GM12891 (cell line): ENCODE measurements at regions not wholly inside any gene's neighbourhood (a gene's known extent, or its start where the extent isn't known, plus 50 kb on each side); places are given as distances from the start of the nearest gene placed in this dataset.

ENCODE experiments used
- PAX5 ChIP-seq: IDR thresholded peaks from 2 replicates; pipeline ENCODE4 v1.6.1; 2011; ENCODE audit warnings: low read length, moderate library complexity, mild to moderate bottlenecking; ENCODE audit not compliant: insufficient read depth, severe bottlenecking
- POLR2A ChIP-seq: IDR thresholded peaks from 2 replicates; pipeline ENCODE4 v1.6.1; 2011; ENCODE audit warnings: low read depth, low read length, control low read depth
- POLR2AphosphoS5 ChIP-seq: IDR thresholded peaks from 2 replicates; pipeline ENCODE4 v1.6.1; 2011; ENCODE audit warnings: low read depth, low read length, control low read depth
- POU2F2 ChIP-seq: IDR thresholded peaks from 2 replicates; pipeline ENCODE4 v1.6.1; 2011; ENCODE audit warnings: low read depth, mild to moderate bottlenecking, control low read depth, low read length, moderate library complexity
- SPI1 ChIP-seq: IDR thresholded peaks from 2 replicates; pipeline ENCODE4 v1.6.1; 2011; ENCODE audit warnings: low read depth, low read length, control low read depth
- TAF1 ChIP-seq: IDR thresholded peaks from 2 replicates; pipeline ENCODE4 v1.6.1; 2011; ENCODE audit warnings: low read depth, low read length, control low read depth

DNA sequence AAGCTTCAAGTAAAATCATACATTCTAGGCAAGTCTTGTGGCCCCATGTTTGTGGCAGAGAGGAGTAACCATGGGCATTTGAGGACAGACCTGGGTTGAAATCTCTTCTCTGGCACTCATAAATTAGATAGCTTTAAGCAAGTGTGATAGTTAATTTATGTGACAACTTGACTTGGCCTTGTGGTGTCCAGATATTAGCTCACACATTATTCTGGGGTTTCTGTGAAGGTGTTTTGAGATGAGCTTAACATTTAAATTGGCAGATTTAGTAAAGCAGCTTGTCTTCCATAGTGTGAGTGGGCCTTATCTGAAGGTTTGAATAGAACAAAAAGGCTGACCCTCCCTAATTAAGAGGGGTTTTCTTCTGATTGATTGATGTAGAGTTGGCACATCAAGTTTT is 161.4 kb upstream of the SPRY2 start:
- TF ChIP-seq POLR2AphosphoS5 (no peak), TAF1 (no peak), POLR2A (no peak), PAX5 (no peak), POU2F2 (no peak), SPI1 (no peak)
